ENCODE measurements at regions not wholly inside any gene's neighbourhood (a gene's known extent, or its start where the extent isn't known, plus 50 kb on each side); places are given as distances from the start of the nearest gene placed in this dataset.

DNA sequence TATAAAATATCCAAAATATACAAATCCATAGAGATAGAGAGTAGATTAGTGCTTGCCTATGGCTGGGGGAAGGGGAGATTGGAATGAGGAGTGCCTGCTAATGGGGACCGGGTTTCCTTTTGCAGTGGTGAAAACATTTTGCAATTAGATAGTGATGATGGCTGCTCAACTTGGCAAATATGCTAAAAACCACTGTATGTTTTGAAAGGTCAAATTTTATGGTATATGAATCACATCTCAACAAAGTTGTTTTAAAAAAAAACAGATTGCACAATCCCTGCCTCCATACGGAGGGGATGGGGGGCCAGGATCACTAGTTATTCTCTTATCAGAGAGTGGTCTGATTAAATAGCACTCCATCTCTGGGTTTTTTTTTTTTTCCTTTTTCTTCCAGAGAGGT lies 76.9 kb upstream of the RIPOR2 start:
- no CpG with 5 or more reads among the region's 2 CpGs for WGBS (ENCODE audit: insufficient coverage, low lambda C conversion rate)
- Histone ChIP-seq H3K36me3 (ENCODE audit: control insufficient read depth, insufficient read depth, low read length) (no peaks in the 10 kb centered on the region), H3K9me3 (ENCODE audit: control insufficient read depth, low read depth, low read length) (no peaks in the 10 kb centered on the region), H3K4me1 (ENCODE audit: control insufficient read depth, insufficient read depth, low read length) (no peaks in the 10 kb centered on the region), H3K27me3 (ENCODE audit: control insufficient read depth, insufficient read depth, low read length) (no peaks in the 10 kb centered on the region), H3K4me3 (ENCODE audit: low read length) (no peak overlapping the region), H3K27ac (ENCODE audit: low read length) (no peak overlapping the region)
- no peak for DNase-seq

DNA sequence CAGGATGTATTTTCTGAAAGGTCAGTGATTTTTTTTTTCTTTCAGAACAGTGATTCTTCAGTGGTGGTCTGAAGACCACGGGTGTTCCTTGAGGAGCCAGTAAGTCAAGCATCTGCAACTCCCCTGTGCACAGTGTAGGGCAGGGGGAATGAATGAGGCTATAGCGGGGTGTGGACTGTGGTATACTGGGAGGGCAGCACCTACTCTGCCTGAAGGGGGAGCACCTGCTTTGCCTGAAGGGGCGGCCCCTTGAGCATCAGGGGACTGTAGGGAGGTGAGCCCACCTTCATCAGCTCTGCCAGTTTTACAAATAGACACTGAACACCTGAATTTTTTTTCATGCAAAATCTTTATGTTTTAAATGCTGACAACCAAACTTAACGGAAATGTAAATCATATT lies 77.5 kb upstream of the RIPOR2 start:
- H3K27me3 ChIP-seq (ENCODE audit: control insufficient read depth, insufficient read depth, low read length), result no peaks in the 10 kb centered on the region
- H3K36me3 ChIP-seq (ENCODE audit: control insufficient read depth, insufficient read depth, low read length), result no peaks in the 10 kb centered on the region
- no peaks in the 10 kb centered on the region for H3K9me3 ChIP-seq (ENCODE audit: control insufficient read depth, low read depth, low read length)
- H3K4me1 ChIP-seq (ENCODE audit: control insufficient read depth, insufficient read depth, low read length), result no peaks in the 10 kb centered on the region
- H3K27ac ChIP-seq (ENCODE audit: low read length), result no peak overlapping the region
- H3K4me3 ChIP-seq (ENCODE audit: low read length), result no peak overlapping the region
- WGBS (ENCODE audit: insufficient coverage, low lambda C conversion rate), result no CpG with 5 or more reads among the region's 4 CpGs
- DNase-seq, result no peak

DNA sequence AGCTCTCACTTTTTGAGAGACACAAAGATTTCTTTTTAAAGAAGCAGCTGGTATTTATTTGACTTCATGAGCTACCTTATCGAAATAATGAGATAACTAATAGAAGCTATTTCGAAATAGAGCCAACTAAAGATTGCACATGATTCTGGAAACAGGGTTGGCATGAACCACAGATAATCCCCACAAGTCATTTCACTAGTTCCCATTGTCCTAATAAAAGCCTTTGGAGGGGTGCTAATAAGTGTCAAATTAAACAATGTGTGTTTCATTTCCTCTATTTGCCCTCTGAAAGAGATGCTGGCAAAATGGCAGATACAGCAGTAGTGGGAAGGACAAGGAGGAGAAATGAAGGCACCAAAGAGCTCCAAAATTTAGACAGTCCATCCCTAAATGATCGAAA lies 78.6 kb upstream of the RIPOR2 start:
- no peak for DNase-seq
- H3K9me3 ChIP-seq (ENCODE audit: control insufficient read depth, low read depth, low read length), result no peaks in the 10 kb centered on the region
- 100% methylated on average over 1 of the region's 3 CpGs for WGBS (ENCODE audit: insufficient coverage, low lambda C conversion rate)
- no peaks in the 10 kb centered on the region for H3K27me3 ChIP-seq (ENCODE audit: control insufficient read depth, insufficient read depth, low read length)
- H3K36me3 ChIP-seq (ENCODE audit: control insufficient read depth, insufficient read depth, low read length), result no peaks in the 10 kb centered on the region
- no peaks in the 10 kb centered on the region for H3K4me1 ChIP-seq (ENCODE audit: control insufficient read depth, insufficient read depth, low read length)
- H3K4me3 ChIP-seq (ENCODE audit: low read length), result no peak overlapping the region
- H3K27ac ChIP-seq (ENCODE audit: low read length), result no peak overlapping the region

DNA sequence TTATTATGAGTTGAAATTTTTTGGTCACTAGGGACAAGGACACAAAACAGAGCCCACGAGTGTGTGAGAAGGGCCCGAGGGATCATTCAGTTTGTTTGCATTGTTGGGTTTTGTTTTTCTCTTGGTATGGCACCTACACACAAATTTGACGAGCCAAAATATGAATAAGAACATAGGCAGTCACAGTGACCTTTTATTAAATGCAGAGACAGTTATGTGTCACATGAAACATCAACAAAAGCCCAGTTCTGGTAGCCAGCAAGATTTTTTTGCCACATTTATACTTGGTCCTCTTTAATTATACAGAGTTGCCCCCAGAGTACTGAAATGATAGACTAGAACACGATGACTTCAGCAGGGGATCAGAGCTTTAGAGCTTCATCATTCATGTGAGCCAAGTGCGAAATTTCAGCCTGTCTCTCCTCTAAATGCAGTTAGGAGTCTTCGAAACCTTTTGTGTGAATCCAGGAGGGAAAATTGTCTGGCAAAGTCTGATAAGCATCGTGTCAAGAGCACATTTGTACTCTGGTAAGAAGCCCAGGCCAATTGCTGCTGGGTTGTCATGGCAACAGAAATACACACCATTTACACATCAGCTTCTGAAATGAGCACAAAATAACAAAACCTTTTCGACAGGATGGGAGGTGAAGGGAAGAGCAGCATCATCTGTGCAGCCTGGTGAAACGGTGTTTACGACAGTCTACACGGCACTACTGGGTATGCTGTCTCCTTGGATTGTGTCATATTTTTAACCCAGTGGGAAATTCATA lies 79.2 kb upstream of the RIPOR2 start:
- peak; percentile 19 to 50 for DNase-seq
- H3K9me3 ChIP-seq (ENCODE audit: control insufficient read depth, low read depth, low read length), result no peaks in the 10 kb centered on the region
- no peaks in the 10 kb centered on the region for H3K27me3 ChIP-seq (ENCODE audit: control insufficient read depth, insufficient read depth, low read length)
- H3K4me1 ChIP-seq (ENCODE audit: control insufficient read depth, insufficient read depth, low read length), result no peaks in the 10 kb centered on the region
- 49% methylated on average over 5 of the region's 11 CpGs for WGBS (ENCODE audit: insufficient coverage, low lambda C conversion rate)
- no peak overlapping the region for H3K4me3 ChIP-seq (ENCODE audit: low read length)
- H3K36me3 ChIP-seq (ENCODE audit: control insufficient read depth, insufficient read depth, low read length), result no peaks in the 10 kb centered on the region
- no peak overlapping the region for H3K27ac ChIP-seq (ENCODE audit: low read length)

DNA sequence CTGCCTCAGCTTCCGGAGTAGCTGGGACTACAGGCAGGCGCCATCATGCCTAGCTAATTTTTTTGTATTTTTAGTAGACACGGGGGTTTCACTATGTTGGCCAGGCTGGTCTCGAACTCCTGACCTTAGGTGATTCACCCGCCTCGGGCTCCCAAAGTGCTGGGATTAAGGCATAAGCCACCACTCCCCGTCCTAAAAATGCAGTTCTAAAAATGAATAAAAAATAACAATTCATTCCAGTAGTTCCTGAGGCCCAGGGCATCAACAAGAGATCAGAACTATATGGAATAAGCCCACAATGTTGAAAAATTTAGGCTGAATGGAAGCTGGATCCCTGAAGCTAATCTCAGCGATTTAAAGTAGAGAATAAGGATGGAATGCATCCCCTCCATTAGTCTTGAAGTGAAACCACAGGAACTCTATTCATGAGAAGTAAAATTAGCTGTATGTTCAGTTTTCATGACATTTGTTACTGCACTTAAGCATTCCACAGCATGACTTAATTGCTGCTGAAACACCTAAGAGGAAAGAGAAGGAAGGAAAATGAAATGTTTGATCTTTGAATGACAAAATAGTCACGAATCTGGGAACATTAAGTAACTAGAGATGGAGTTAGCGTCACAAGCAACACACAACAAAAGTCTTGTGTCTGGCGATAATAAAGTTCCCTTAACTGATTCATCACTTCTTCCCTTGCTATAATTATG lies 80.4 kb upstream of the RIPOR2 start:
- no peaks in the 10 kb centered on the region for H3K9me3 ChIP-seq (ENCODE audit: control insufficient read depth, low read depth, low read length)
- no peak for DNase-seq
- no peaks in the 10 kb centered on the region for H3K36me3 ChIP-seq (ENCODE audit: control insufficient read depth, insufficient read depth, low read length)
- H3K27me3 ChIP-seq (ENCODE audit: control insufficient read depth, insufficient read depth, low read length), result no peaks in the 10 kb centered on the region
- no peaks in the 10 kb centered on the region for H3K4me1 ChIP-seq (ENCODE audit: control insufficient read depth, insufficient read depth, low read length)
- no peak overlapping the region for H3K27ac ChIP-seq (ENCODE audit: low read length)
- 92% methylated on average over 4 of the region's 11 CpGs for WGBS (ENCODE audit: insufficient coverage, low lambda C conversion rate)
- no peak overlapping the region for H3K4me3 ChIP-seq (ENCODE audit: low read length)

DNA sequence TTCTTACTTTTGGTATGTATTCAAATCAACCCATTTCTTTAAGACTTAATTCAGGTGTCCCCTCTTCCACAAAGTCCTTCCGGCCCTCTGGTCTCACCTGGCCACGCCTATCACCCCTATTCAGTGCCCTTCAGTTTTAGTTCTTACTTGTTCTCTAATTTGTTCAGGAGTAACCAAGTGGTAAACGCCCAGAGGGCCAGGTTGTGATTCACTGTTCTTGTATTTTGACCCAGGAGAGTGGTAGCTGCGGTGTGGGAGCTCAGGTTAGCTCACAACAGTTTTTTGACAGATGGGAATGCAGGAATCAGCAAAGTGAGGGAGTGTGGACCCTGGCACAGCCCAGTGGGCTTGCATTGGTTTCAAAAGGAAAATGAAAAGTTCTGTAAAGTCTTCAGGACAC lies 81.7 kb upstream of the RIPOR2 start:
- no peak overlapping the region for H3K4me3 ChIP-seq (ENCODE audit: low read length)
- no peaks in the 10 kb centered on the region for H3K27me3 ChIP-seq (ENCODE audit: control insufficient read depth, insufficient read depth, low read length)
- H3K4me1 ChIP-seq (ENCODE audit: control insufficient read depth, insufficient read depth, low read length), result no peaks in the 10 kb centered on the region
- DNase-seq, result no peak
- H3K27ac ChIP-seq (ENCODE audit: low read length), result no peak overlapping the region
- H3K36me3 ChIP-seq (ENCODE audit: control insufficient read depth, insufficient read depth, low read length), result no peaks in the 10 kb centered on the region
- H3K9me3 ChIP-seq (ENCODE audit: control insufficient read depth, low read depth, low read length), result no peaks in the 10 kb centered on the region
- WGBS (ENCODE audit: insufficient coverage, low lambda C conversion rate), result 40% methylated on average over 1 of the region's 4 CpGs

DNA sequence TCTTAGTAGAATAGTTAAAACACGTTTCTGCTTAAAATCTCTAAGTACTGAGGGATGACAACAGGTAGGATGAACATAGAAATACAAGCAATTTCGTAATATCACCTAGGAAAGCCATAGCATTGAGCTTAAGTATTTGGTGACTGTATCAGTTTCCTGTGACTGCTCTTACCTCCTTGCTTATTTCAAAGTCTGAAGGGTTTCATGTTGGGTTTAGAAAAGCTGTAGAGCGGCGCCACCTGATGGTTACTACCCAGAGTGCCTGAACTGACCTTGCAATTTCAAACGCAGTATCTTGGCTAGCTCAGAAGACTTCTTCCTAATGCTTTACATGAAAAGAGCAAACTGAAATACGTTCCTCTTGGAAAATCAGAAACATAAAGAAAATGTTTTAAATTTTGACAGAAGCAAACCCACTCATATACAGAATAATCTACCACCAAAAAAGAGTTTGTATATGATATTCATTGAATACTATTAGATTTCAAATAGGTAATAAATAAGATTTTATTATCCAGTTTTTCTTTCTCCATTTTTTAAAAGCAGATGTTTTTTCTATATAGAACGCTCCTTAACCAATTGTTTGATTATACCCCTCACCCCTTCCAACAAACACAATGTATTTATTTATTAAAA lies 82.3 kb upstream of the RIPOR2 start:
- Histone ChIP-seq H3K36me3 (ENCODE audit: control insufficient read depth, insufficient read depth, low read length) (no peaks in the 10 kb centered on the region), H3K27ac (ENCODE audit: low read length) (no peak overlapping the region), H3K9me3 (ENCODE audit: control insufficient read depth, low read depth, low read length) (no peaks in the 10 kb centered on the region), H3K4me1 (ENCODE audit: control insufficient read depth, insufficient read depth, low read length) (no peaks in the 10 kb centered on the region), H3K27me3 (ENCODE audit: control insufficient read depth, insufficient read depth, low read length) (no peaks in the 10 kb centered on the region), H3K4me3 (ENCODE audit: low read length) (no peak overlapping the region)
- DNase-seq, result peak; percentile 14 to 20
- WGBS (ENCODE audit: insufficient coverage, low lambda C conversion rate), result 44% methylated on average over 1 of the region's 7 CpGs

DNA sequence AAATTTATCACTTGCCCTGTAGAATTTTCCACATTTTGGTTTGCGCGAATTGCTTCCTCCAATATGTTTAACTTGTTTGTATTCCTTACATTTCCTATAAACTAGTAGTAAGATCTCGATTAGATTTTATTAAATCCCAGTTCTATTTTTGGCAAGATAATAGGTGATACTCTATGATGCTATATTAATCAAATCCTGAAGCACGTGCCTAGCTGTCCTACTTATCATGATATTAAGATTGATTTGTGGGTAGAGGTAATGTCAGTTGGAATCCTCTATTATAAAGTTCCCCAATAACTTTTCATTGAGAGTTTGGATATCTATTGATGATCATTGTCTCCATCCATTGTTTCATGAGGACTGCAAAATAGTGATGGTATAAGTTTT lies 82.8 kb upstream of the RIPOR2 start:
- 93% methylated on average over 3 of the region's 4 CpGs for WGBS (ENCODE audit: insufficient coverage, low lambda C conversion rate)
- Histone ChIP-seq H3K27ac (ENCODE audit: low read length) (no peak overlapping the region), H3K36me3 (ENCODE audit: control insufficient read depth, insufficient read depth, low read length) (no peaks in the 10 kb centered on the region), H3K4me3 (ENCODE audit: low read length) (no peak overlapping the region), H3K27me3 (ENCODE audit: control insufficient read depth, insufficient read depth, low read length) (no peaks in the 10 kb centered on the region), H3K9me3 (ENCODE audit: control insufficient read depth, low read depth, low read length) (no peaks in the 10 kb centered on the region), H3K4me1 (ENCODE audit: control insufficient read depth, insufficient read depth, low read length) (no peaks in the 10 kb centered on the region)
- DNase-seq, result no peak

DNA sequence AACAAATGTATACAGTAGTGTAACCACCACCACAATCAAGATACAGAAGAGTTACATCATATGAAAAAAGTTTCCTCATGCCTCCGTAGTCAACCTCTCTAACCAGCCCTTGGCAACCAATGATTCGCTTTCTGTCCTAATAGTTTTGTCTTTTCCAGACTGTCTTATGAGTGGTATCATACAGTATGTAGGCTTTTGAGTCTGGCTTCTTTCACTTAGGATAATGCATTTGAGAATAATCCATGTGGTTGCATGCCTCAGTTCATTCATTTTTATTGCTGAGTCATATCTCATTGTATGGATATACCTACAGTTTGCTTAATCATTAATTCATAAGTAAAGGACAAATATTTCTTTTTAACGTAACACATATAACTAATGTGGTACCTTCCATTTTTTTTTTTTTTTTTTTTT lies 86.4 kb upstream of the RIPOR2 start:
- no peaks in the 10 kb centered on the region for H3K36me3 ChIP-seq (ENCODE audit: control insufficient read depth, insufficient read depth, low read length)
- H3K4me3 ChIP-seq (ENCODE audit: low read length), result no peak overlapping the region
- H3K27me3 ChIP-seq (ENCODE audit: control insufficient read depth, insufficient read depth, low read length), result no peaks in the 10 kb centered on the region
- WGBS (ENCODE audit: insufficient coverage, low lambda C conversion rate), result 60% methylated on average over 1 of the region's 3 CpGs
- no peak for DNase-seq
- H3K27ac ChIP-seq (ENCODE audit: low read length), result no peak overlapping the region
- H3K4me1 ChIP-seq (ENCODE audit: control insufficient read depth, insufficient read depth, low read length), result no peaks in the 10 kb centered on the region
- H3K9me3 ChIP-seq (ENCODE audit: control insufficient read depth, low read depth, low read length), result no peaks in the 10 kb centered on the region

DNA sequence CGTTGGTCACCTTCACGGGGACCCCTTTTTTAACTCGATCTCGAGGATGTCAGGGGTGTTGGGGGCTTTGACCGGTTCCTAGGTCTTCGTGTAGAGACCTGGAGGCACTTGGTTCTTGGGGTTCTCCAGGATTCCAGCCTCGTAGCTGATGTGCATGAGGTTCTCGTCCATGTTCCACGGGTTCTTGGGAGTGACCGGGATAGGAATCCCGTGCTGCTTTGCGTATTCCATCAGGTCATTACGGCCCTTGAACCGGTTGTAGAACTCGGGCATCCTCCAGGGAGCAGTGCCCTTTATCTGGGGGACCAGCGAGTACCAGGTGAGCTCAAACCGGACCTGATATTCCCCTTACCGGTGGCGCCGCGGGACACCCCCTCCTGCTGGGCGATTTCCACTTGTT lies 88.0 kb upstream of the RIPOR2 start:
- no peak for DNase-seq
- Histone ChIP-seq H3K27me3 (ENCODE audit: control insufficient read depth, insufficient read depth, low read length) (no peaks in the 10 kb centered on the region), H3K36me3 (ENCODE audit: control insufficient read depth, insufficient read depth, low read length) (no peaks in the 10 kb centered on the region), H3K4me3 (ENCODE audit: low read length) (no peak overlapping the region), H3K27ac (ENCODE audit: low read length) (no peak overlapping the region), H3K4me1 (ENCODE audit: control insufficient read depth, insufficient read depth, low read length) (no peaks in the 10 kb centered on the region), H3K9me3 (ENCODE audit: control insufficient read depth, low read depth, low read length) (no peaks in the 10 kb centered on the region)
- no CpG with 5 or more reads among the region's 22 CpGs for WGBS (ENCODE audit: insufficient coverage, low lambda C conversion rate)

All from large intestine (tissue), 3 donors.